EL (cell line): ENCODE measurements at regions not wholly inside any gene's neighbourhood (a gene's known extent, or its start where the extent isn't known, plus 50 kb on each side); places are given as distances from the start of the nearest gene placed in this dataset.

Experiments
- DNase-seq: peaks from one replicate; pipeline ENCODE4 v3.0.0-alpha.2; 2016

GRCh38 chr12:29053567-29053966, 95.5 kb upstream of the FAR2 start:
- no peak for DNase-seq

DNA sequence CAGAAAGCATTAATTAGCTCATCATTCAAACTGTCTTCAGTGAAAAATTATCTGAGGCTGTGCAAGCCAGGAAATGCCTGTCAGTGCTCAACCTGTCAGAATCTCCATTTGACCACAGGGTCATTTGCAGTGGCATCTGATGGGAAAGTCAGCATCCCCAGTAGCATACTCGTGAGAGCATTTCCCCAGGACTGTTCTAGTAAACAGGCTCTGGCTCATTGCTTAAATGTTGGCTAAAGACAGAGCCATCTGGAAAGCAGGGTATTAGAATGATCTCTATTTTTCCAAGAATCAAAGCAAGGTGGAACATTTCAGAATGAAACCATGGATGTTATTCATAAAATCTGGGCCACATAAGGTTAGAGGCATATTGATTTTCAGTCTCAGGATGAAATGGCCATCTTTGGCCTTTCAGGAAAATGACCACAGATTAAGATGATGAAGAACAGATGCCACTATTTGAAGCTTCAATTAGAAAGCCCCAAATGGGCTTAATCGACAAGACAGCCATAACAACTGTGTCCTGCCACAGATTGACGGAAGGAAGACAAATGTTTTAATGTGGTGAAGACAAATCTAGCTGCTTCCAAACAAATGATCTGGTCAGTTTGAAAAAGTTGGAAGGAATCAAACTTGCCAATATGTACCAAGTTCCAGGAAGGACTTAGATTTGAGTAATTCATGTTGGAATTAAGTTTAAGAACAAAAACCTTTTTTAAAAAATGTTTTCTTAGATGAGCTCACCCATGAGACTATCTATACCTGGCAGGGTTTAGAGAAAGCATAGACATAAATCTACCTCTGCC, 94.0 kb upstream of the FAR2 start:
- no peak for DNase-seq

GRCh38 chr12:29066011-29066588, 83.0 kb upstream of the FAR2 start:
- DNase-seq, result peak; percentile 17

DNA sequence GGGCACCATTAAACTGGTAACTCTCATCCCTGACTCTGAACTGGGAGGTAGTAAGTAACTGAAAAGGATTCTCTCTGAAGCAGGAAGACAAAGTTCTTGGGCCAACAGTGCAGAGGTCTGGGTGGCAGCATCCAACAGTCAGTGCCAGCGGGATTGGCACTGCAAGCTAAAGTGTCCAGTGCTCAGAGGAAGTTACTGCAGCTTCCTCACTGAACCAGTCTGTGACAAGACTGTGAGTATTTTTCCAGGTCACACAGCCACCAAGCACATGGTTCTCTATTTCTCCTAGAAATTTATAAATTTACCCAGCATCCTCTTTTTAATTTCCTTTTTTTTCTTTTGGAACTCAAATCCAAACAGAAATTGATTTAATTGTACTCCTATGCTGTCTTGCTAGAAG, 81.6 kb upstream of the FAR2 start:
- no peak for DNase-seq

DNA sequence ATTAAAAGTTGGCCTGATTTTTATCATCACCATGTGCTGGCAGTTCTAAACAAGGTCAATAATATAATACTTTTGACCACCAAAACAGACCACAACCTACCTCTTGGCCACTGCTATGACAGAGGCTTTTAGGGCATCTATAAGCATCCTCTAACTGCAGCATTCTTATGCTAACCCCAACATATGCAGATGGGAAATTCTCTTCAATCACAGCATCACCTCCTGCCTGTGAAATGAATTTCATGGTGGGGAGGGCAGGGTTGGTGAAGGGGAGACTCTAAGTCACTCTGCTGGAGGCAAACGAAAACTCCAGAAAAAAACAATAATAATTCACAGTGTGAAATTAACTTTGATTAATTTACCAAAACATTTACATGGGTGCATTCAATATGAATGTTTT, 78.8 kb upstream of the FAR2 start:
- no peak for DNase-seq

GRCh38 chr12:29071099-29071498, 78.0 kb upstream of the FAR2 start:
- DNase-seq, result no peak

DNA sequence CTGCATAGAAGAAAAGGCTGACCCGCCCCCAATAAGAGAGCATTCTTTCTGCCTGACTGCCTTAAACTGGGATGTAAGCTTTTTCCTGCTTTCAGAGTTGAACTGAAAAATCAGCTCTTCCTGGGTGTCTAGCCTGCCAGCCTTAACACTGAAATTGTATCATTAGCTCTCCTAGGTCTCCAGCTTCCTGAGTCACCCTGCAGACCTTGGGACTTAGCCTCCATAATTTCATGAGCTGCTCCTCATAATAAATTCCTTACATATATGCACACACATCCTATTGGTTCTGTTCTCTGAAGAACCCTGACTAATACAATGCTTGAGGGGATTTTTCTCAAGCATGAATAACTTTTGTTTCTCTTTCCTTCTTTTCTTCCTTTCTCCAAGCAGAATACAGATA, 76.4 kb upstream of the FAR2 start:
- peak; percentile 66 for DNase-seq

DNA sequence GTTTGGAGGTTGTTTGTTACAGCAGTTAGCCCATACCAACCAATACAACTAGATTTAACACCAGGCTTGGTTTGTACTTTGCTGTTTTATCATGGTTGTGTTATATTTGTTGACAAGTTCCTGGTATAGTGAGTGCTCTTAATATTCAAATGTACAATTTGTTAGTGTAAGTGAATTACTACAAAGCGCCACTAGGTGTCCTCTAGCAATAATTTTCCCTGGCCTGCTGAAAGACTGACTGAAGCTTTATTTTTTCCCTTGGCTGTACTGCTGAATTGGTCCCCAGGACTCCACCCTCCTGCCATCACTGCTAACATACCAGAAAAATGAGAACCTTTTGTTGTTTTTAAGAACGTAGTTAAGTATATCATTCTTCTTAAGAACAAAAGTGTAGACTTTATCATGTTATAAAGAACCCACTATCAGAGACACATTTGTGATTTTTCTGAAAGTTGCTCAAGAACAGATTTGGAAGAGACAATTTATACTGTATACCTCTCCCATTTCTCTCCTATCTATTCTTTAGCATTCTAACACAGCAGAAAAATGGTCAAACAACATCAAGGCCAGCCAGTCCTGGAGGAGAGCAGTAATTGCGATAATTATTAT, 75.3 kb upstream of the FAR2 start:
- DNase-seq, result peak; percentile 49

- no peak for DNase-seq
These were observed 68.0 kb upstream of the FAR2 start for GRCh38 chr12:29081101-29081500.

GRCh38 chr12:29082522-29082921, 66.6 kb upstream of the FAR2 start:
- no peak for DNase-seq

DNA sequence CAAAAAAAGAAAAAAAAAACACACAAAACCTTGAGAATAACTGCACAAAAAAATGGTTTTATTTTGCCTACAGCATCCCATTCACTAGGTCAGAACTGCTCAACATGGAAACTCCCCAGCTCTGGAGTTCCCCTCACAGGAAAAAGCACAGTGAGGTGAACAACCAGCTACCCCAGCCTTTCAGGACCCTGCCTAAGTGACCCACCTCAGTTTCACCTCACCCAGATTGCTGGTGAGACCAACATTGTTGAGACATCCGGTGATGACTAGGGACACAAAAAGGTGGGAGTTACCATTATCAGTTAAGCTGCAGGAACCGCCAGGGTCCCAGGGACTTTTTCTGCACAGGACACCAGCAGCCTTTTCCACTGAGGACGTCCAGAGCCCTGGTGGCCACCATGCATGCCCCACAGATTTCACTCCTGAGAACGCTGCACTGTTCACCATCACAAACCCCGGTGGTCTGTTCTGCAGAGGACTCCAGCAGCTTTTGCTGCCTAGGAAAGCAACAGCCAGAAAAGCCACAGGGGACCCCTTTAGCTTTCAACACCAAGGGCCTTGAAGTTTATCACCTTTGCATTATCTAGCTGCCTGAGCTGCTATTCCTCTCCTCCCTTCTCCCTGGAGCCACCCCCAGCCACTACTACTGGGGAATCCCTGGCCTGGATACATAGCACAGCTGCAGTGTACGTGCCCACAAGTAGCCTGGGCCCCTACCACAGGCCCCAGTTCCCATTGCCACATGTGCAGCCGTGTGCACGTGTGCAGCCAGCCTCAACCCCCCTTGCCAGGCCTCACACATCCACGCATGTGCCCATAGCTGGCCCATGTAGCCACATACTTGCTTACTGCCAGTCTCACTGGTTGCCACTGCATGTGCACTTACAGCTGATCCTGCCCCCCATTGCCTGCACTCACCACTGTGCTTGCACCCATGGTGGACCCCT, 62.5 kb upstream of the FAR2 start:
- no peak for DNase-seq

DNA sequence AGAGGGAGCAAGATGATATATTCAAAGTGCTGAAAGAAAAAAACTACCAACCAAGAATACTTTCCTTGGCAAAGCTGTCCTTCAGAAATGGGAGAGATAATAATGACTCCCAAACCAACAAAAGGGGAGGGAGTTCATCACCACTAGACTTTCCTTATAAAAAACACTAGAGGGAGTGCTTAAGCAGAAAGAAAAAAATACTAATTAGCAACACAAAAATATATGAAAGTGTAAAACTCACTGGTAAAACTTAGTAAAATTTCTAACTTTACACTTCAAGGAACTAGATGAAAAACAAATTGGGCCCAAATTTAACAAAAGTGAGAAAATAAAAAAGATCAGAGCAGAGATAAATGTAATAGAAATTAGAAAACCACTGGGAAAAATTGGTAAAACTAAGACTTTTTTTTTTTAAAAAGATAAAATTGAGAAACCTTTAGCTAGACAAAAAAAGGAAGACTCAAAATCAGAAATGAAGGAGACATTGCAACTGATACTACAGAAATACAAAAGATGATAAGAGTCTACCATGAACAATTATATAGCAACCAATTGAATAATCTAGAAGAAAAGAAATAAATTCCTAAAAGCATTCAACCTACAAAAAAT, 60.4 kb upstream of the FAR2 start:
- peak; percentile 19 for DNase-seq
